Motor neuron (in vitro differentiated cells): ENCODE measurements at regions not wholly inside any gene's neighbourhood (a gene's known extent, or its start where the extent isn't known, plus 50 kb on each side); places are given as distances from the start of the nearest gene placed in this dataset.
"Not testable (repeated sequence)": the region's sequence is repeated elsewhere in the genome, so short reads cannot be mapped to it uniquely, and the experiment has no call there.

Experiments used
- ATAC-seq, 8 experiments: fragments of 200-7000 bp; cut with Tn5 transposase; replicated peaks in 6 of 8; 2 replicates each; pipeline ENCODE4 v1.8.0; 2021; ENCODE audit warnings: mild to moderate bottlenecking in 8 of 8, moderate library complexity in 8 of 8
- H3K27ac ChIP-seq, 2 donors: fragments of 250-450 bp; sonication (Bioruptor Pico); 2 replicates each; pipeline ENCODE4 v1.9.0; 2021; ENCODE audit warnings: antibody characterized with exemption in 2 of 2, mild to moderate bottlenecking in 2 of 2, moderate library complexity in 1 of 2
- H3K4me1 ChIP-seq, 2 donors: fragments of 250-450 bp; sonication (Bioruptor Pico); replicated peaks in 1 of 2; 2 replicates each; pipeline ENCODE4 v1.6.1; 2021; ENCODE audit warnings: antibody characterized with exemption in 2 of 2, mild to moderate bottlenecking in 2 of 2, moderate library complexity in 1 of 2
- H3K4me3 ChIP-seq, 5 donors: fragments of 250-450 bp; sonication (Bioruptor Pico); 2 replicates each; pipeline ENCODE4 v1.9.0; 2021; ENCODE audit warnings: antibody characterized with exemption in 5 of 5, mild to moderate bottlenecking in 5 of 5, moderate library complexity in 4 of 5
- WGBS, 10 experiments: fragments of 450-650 bp; shearing (Covaris generic); methylation state at CpG; one replicate each; pipeline ENCODE4 v1.0.0; 2022; 5-methylcytosine and 5-hydroxymethylcytosine counted together
- in situ Hi-C, 9 experiments: fragments of 400-800 bp; cut with MboI; loops; one replicate each; pipeline ENCODE4 v1.15.0; 2021; ENCODE audit warnings: low sequenced_read_pairs in 9 of 9, low pct_unique_long_range_greater_than_20kb in 2 of 9; ENCODE audit not compliant: unreplicated experiment in 9 of 9

DNA sequence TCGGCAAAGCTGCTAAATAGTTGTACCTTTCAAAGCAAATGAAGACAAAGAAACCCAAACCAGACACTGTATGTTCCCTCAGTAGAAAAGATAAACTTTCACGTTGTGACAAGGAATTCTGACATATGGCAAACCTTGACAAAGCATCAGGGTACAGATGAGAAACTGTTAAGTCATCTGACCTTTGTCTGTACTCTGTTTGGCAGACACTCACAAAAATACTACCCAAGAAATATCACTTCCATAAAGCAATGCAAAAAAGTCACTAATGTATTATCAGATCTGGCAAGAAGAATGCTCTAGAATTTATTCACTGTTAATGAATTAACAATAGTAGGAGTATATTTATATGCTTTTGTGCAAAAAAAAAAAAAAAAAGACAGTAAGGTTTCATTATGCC, 843.7 kb downstream of the DIAPH3 start:
- WGBS, 10 experiments: 21 to 100% (median 32%) methylated on average over 1 to 2 of the region's 2 CpGs; no CpG with 5 or more reads in 2 of the 10 experiments
- in situ Hi-C loops: no loop called here

DNA sequence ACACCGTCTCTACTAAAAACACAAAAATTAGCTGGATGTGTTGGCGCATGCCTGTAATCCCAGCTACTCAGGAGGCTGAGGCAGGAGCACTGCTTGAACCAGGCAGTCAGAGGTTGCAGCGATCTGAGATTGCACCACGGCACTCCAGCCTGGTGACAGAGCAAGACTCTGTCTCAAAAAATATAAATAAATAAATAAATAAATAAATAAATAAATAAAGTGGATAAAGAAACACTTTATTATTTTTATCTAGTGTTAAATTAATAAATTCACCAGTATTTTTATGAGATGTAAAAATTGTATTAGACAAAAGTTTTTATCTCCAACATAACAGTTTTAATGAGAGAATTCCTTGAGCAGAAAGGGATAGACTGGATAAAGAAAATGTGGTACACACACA, 839.3 kb downstream of the DIAPH3 start:
- in situ Hi-C loops, H3K4me3 ChIP-seq, H3K4me1 ChIP-seq, H3K27ac ChIP-seq, ATAC-seq: not testable (repeated sequence)
- WGBS, 10 experiments: 40 to 100% (median 84%) methylated on average over 1 to 4 of the region's 4 CpGs; no CpG with 5 or more reads in 2 of the 10 experiments

More for the DNA sequence above, 843.7 kb downstream of the DIAPH3 start:
- Histone ChIP-seq H3K4me3 (no peak overlapping the region), H3K4me1 (peaks cover 7 to 14% of the 10 kb centered on the region in 2 donors), H3K27ac (no peak overlapping the region)
- no peak for ATAC-seq

DNA sequence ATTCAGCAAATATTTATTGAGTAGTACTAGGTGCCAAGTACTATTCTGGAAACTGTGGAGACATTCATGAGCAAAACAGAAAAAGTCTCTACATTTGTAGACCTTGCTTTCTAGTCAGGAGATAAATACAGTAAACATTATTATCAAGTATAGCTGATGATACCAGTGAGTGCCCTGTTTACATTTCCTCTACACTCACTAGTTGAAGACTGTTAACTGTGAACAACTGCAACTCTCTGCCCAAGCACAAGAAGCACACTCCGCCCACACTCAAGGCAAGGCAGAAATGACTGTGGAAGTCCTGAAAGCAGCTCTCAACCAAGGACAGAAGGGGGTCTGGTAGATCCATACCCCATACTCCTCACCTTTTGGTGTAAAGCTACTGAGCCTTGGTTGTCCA, 837.0 kb downstream of the DIAPH3 start:
- Histone ChIP-seq H3K4me1 (no peaks in the 10 kb centered on the region), H3K27ac (no peak overlapping the region), H3K4me3 (no peak overlapping the region)
- ATAC-seq: no peak
- 14 to 100% (median 92%) methylated on average over 1 of the region's 1 CpG; no CpG with 5 or more reads in 4 of the 10 experiments for WGBS, 10 experiments
- in situ Hi-C loops: no loop called here

- no peak overlapping the region for H3K27ac ChIP-seq
- no peaks in the 10 kb centered on the region for H3K4me1 ChIP-seq
- H3K4me3 ChIP-seq: no peak overlapping the region
- WGBS, 10 experiments: 0 to 100% (median 17%) methylated on average over 1 of the region's 1 CpG; no CpG with 5 or more reads in 3 of the 10 experiments
- no peak for ATAC-seq
- in situ Hi-C loops: no loop called here
Observed at GRCh38 chr13:59330764-59331163, 833.0 kb downstream of the DIAPH3 start.

DNA sequence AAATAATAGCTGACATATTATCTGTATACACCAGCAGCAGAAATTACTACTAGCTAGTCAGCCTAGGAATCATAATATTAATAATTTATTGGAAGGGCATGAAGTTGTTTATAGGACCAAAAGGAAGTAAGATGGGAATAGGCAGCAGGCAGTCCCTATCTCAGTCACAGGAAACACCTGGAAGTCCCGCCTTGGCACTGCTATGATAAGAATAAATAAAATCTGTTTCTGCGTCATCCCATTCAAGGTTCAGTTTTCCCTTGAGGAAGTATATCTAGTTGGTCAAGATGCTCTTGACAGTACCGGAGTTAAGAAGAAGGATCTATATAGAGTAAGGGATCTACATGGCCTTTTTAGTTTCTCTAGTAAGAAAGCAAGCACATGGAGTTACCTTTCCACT, 830.8 kb downstream of the DIAPH3 start:
- ATAC-seq: no peak

DNA sequence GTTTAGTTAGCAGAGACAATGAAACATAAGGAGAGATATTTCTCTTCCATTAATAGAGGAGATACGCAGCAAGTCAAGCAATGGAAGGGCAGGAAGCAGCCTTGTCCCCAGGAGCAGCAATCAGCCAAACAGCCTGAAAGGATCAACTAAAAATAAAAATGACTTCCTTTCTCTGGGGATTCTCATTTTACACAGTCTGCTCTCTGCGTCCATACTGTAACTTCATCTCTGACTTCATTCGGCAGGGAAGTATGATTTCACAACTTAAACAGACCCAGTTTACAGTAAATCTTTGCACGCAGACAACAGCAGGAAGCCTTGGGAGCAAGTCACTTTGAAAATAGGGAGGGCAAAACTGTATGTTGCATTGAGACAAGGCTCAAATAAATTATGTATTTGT, 826.7 kb downstream of the DIAPH3 start:
- 17 to 100% (median 84%) methylated on average over 1 to 4 of the region's 4 CpGs; no CpG with 5 or more reads in 2 of the 10 experiments for WGBS, 10 experiments
- Histone ChIP-seq H3K27ac (no peak overlapping the region), H3K4me3 (no peak overlapping the region), H3K4me1 (peaks cover 0 to under 1% of the 10 kb centered on the region in 2 donors)
- in situ Hi-C loops: no loop called here
- no peak for ATAC-seq

More for the DNA sequence above, 830.8 kb downstream of the DIAPH3 start:
- WGBS, 10 experiments: 0 to 94% (median 79%) methylated on average over 2 to 3 of the region's 3 CpGs; no CpG with 5 or more reads in 3 of the 10 experiments
- no peak overlapping the region for H3K27ac ChIP-seq
- in situ Hi-C loops: no loop called here
- H3K4me1 ChIP-seq: no peaks in the 10 kb centered on the region
- H3K4me3 ChIP-seq: no peak overlapping the region

GRCh38 chr13:59340151-59340550, 823.6 kb downstream of the DIAPH3 start:
- H3K27ac ChIP-seq: no peak overlapping the region
- no peak overlapping the region for H3K4me3 ChIP-seq
- ATAC-seq: no peak
- H3K4me1 ChIP-seq: peaks cover 0 to 7% of the 10 kb centered on the region in 2 donors
- WGBS, 10 experiments: 10 to 100% (median 87%) methylated on average over 3 to 5 of the region's 5 CpGs
- in situ Hi-C loops: no loop called here

DNA sequence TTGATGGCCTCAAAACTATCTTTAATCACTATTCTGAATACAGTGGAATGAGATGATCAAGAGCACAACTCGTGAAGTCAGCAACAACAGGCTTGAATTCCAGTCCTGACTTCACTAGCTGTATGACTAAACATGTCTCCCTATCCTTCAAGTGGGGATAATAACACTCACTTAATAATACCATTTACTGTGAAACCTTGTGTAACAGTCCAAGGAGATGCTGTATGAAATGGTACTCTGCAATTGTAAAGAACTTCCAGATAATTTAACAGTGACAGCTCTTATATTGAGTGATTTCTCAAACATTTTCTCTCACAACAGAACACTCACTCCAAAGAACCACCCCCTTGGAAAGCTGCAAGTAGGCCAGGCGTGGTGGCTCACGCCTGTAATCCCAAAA, 823.1 kb downstream of the DIAPH3 start:
- no peak overlapping the region for H3K27ac ChIP-seq
- peaks cover 0 to 7% of the 10 kb centered on the region in 2 donors for H3K4me1 ChIP-seq
- no peak for ATAC-seq
- no peak overlapping the region for H3K4me3 ChIP-seq
- in situ Hi-C loops: no loop called here
- 3 to 100% (median 87%) methylated on average over 1 to 3 of the region's 3 CpGs; no CpG with 5 or more reads in 4 of the 10 experiments for WGBS, 10 experiments

DNA sequence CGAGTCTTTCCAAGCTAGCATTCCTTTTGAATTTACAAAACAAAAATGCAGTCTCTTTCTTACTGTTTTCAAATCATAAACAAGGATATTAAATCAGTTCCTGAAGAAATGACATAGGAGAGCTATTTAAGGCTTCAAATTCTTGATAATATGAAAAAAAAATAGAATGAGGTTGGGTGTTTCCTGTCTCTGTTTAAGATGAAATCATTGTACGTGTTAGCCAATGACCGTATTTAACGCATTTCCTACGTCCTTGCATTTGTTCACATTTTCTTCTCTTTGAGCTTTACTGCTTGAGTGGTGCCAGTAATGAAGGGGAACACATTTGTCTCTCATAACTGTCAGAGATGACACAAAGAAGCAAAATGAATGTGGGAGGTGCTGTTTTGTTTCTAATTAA, 821.3 kb downstream of the DIAPH3 start:
- peaks cover 5 to 10% of the 10 kb centered on the region in 2 donors for H3K4me1 ChIP-seq
- 2 to 99% (median 76%) methylated on average over 1 to 5 of the region's 5 CpGs for whole genome bisulfite sequencing, 10 experiments
- H3K27ac ChIP-seq: no peak overlapping the region
- no peak overlapping the region for H3K4me3 ChIP-seq
- ATAC-seq: no peak
- in situ Hi-C loops: no loop called here

- Histone ChIP-seq H3K4me1 (peaks cover 5 to 11% of the 10 kb centered on the region in 2 donors), H3K27ac (no peak overlapping the region), H3K4me3 (no peak overlapping the region)
- in situ Hi-C loops: no loop called here
- WGBS, 10 experiments: 0 to 61% (median 33%) methylated on average over 1 to 3 of the region's 3 CpGs; no CpG with 5 or more reads in 1 of the 10 experiments
- ATAC-seq: peak in 1 of 8 experiments; percentile 39
Observed at GRCh38 chr13:59343132-59343531, 820.6 kb downstream of the DIAPH3 start.

- no peak overlapping the region for H3K27ac ChIP-seq
- 9 to 100% (median 86%) methylated on average over 1 to 8 of the region's 8 CpGs; no CpG with 5 or more reads in 1 of the 10 experiments for WGBS, 10 experiments
- no peak overlapping the region for H3K4me3 ChIP-seq
- peak in 2 of 8 experiments; percentile 21 to 77 for ATAC-seq
- in situ Hi-C loops: no loop called here
- H3K4me1 ChIP-seq: peaks cover 5 to 11% of the 10 kb centered on the region in 2 donors
Observed at GRCh38 chr13:59343993-59344822, 819.5 kb downstream of the DIAPH3 start.

GRCh38 chr13:59345311-59345710, 818.4 kb downstream of the DIAPH3 start:
- Histone ChIP-seq H3K4me3 (no peak overlapping the region), H3K27ac (no peak overlapping the region), H3K4me1 (peaks cover 5 to 11% of the 10 kb centered on the region in 2 donors)
- 10 to 100% (median 86%) methylated on average over 1 to 2 of the region's 2 CpGs; no CpG with 5 or more reads in 6 of the 10 experiments for WGBS, 10 experiments
- peak in 1 of 8 experiments; percentile 38 for ATAC-seq
- in situ Hi-C loops: no loop called here

DNA sequence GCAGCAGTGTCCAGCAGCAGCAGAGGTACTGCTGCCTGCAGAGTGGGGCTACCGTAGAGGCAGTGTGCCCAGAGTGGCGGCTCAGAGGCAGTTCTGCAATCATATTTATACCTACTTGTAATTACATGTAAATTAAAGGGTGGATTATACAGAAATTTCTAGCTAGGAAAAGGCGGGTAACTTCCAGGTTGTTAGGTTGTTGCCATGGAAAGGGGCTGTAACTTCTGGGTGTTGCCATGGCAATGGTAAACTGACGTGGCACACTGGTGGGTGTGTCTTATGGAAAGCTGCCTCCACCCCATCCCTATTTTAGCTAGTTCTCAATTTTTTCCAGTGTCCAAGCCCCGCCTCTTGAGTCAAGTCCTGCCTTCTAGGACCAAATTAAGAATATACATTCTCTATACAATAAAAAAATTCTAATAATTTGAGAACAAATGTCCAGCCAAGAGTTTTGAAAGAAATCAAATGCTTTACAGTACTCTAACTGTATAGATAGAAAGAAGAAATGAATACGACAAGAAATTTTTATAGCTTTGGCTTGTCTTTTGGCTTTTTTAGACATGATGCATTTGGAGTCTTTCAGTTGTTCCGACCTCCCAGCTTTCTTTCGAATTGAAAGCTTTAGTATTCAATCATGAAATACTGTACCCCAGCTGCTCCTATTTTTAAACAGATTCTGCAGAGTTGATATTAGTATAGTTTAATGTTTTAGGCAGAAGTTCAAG, 816.6 kb downstream of the DIAPH3 start:
- 0 to 100% (median 59%) methylated on average over 1 to 8 of the region's 8 CpGs for WGBS, 10 experiments
- ATAC-seq: peak in 7 of 8 experiments; percentile 49 to 68 (median 64)
- Histone ChIP-seq H3K4me3 (no peak overlapping the region), H3K27ac (no peak overlapping the region), H3K4me1 (peaks cover 5 to 10% of the 10 kb centered on the region in 2 donors)
- in situ Hi-C loops: no loop called here
